ENCODE measurements at regions not wholly inside any gene's neighbourhood (a gene's known extent, or its start where the extent isn't known, plus 50 kb on each side); places are given as distances from the start of the nearest gene placed in this dataset.

DNA sequence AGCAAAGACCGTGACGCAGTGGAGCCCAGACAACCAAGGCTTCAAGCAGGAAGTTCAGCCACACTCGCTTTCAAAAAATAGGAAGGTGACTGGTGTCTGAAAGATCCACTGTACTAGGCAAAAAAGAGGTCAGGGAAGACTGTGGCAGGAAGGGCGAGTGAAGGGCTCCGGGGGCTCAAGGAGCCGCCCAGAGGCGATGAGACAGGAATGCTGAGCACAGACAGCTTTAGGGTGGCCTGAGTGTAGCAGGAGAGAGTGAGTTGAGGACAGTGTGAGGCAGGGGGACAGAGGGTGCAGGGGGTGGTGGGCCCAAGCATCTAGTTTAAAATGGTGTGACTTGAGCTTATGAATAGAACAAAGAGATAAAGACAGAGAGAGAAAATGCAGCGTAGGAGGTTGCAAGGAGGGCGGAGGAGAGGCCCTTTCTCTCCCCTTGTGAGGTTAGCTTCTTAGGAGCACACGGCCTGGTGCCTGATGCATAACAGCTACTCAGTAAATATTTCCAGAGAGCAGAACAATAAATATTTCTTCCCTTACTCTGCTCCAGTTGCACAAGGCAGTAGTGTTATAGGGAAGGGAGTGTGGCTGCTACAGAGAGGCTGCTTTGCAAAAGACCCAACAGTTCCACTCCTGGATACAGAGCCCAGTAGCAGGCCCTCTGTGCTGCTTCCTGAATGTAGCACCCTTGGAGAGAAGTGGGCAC lies 789.7 kb upstream of the RAB6C start:
- intact Hi-C loops (cut with micrococcal nuclease; ENCODE audit: unreplicated experiment): no loop called here
- ChIA-PET CTCF (no interaction called here), POLR2A (no interaction called here)
- Mint-ChIP-seq H3K27me3 (ENCODE audit: insufficient read depth, unreplicated experiment) (no peaks in the 10 kb centered on the region), H3K4me3 (ENCODE audit: unreplicated experiment) (no peak overlapping the region), H3K4me1 (ENCODE audit: low read depth, unreplicated experiment) (peaks cover 25% of the 10 kb centered on the region), H3K36me3 (ENCODE audit: insufficient read depth, unreplicated experiment) (no peaks in the 10 kb centered on the region), H3K27ac (ENCODE audit: unreplicated experiment) (peak overlapping the region; percentile 86), H3K9me3 (ENCODE audit: unreplicated experiment) (no peaks in the 10 kb centered on the region)
- peaks cover 5% of the 10 kb centered on the region; the same call in 1 of the 2 replicates for H3K9me3 ChIP-seq
- H3K4me3 ChIP-seq (ENCODE audit: low read depth, low read length): no peak overlapping the region
- H3K36me3 ChIP-seq (ENCODE audit: control insufficient read depth, insufficient read depth, low read length): peaks cover 1% of the 10 kb centered on the region; the same call in 1 of the 2 replicates
- peaks cover 30% of the 10 kb centered on the region for H3K4me1 ChIP-seq
- TF ChIP-seq, protein P1, sequence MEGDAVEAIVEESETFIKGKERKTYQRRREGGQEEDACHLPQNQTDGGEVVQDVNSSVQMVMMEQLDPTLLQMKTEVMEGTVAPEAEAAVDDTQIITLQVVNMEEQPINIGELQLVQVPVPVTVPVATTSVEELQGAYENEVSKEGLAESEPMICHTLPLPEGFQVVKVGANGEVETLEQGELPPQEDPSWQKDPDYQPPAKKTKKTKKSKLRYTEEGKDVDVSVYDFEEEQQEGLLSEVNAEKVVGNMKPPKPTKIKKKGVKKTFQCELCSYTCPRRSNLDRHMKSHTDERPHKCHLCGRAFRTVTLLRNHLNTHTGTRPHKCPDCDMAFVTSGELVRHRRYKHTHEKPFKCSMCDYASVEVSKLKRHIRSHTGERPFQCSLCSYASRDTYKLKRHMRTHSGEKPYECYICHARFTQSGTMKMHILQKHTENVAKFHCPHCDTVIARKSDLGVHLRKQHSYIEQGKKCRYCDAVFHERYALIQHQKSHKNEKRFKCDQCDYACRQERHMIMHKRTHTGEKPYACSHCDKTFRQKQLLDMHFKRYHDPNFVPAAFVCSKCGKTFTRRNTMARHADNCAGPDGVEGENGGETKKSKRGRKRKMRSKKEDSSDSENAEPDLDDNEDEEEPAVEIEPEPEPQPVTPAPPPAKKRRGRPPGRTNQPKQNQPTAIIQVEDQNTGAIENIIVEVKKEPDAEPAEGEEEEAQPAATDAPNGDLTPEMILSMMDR (IDR thresholded peaks at IDR 0.05; ENCODE audit: insufficient read depth in 1 of 2, low read depth in 1 of 2, low read length in 1 of 2, severe bottlenecking in 1 of 2, unreplicated experiment in 1 of 2): no peak
- no peaks in the 10 kb centered on the region; the same call in 1 of the 2 replicates for H3K27me3 ChIP-seq (replicated peaks; ENCODE audit: control insufficient read depth, insufficient read depth, low read length)
- DNase-seq: no peak
- no TSS peak for BruUV-seq (replicated peaks)

GRCh38 chr2:129190494-129190893 lies 789.0 kb upstream of the RAB6C start:
- POLR2A ChIA-PET: no interaction called here
- Mint-ChIP-seq H3K4me1 (ENCODE audit: low read depth, unreplicated experiment) (peaks cover 25% of the 10 kb centered on the region), H3K27me3 (ENCODE audit: insufficient read depth, unreplicated experiment) (no peaks in the 10 kb centered on the region), H3K36me3 (ENCODE audit: insufficient read depth, unreplicated experiment) (no peaks in the 10 kb centered on the region), H3K27ac (ENCODE audit: unreplicated experiment) (peak overlapping the region; percentile 86), H3K9me3 (ENCODE audit: unreplicated experiment) (no peaks in the 10 kb centered on the region), H3K4me3 (ENCODE audit: unreplicated experiment) (no peak overlapping the region)
- H3K27me3 ChIP-seq (replicated peaks; ENCODE audit: control insufficient read depth, insufficient read depth, low read length): no peaks in the 10 kb centered on the region; the same call in 1 of the 2 replicates
- no peak overlapping the region for H3K4me3 ChIP-seq (ENCODE audit: low read depth, low read length)
- peaks cover 30% of the 10 kb centered on the region for H3K4me1 ChIP-seq
- intact Hi-C loops (cut with micrococcal nuclease; ENCODE audit: unreplicated experiment): no loop called here
- BruUV-seq (replicated peaks): no TSS peak
- TF ChIP-seq, protein P1 (IDR thresholded peaks at IDR 0.05; ENCODE audit: insufficient read depth in 1 of 2, low read depth in 1 of 2, low read length in 1 of 2, severe bottlenecking in 1 of 2, unreplicated experiment in 1 of 2): no peak
- CTCF ChIA-PET: no interaction called here
- H3K9me3 ChIP-seq: peaks cover 5% of the 10 kb centered on the region; the same call in 1 of the 2 replicates
- peaks cover 1% of the 10 kb centered on the region; the same call in 1 of the 2 replicates for H3K36me3 ChIP-seq (ENCODE audit: control insufficient read depth, insufficient read depth, low read length)
- no peak for DNase-seq

- POLR2A ChIA-PET: no interaction called here
- intact Hi-C loops (cut with micrococcal nuclease; ENCODE audit: unreplicated experiment): no loop called here
- Mint-ChIP-seq H3K9me3 (ENCODE audit: unreplicated experiment) (no peaks in the 10 kb centered on the region), H3K36me3 (ENCODE audit: insufficient read depth, unreplicated experiment) (no peaks in the 10 kb centered on the region), H3K27ac (ENCODE audit: unreplicated experiment) (peak overlapping the region; percentile 86), H3K4me3 (ENCODE audit: unreplicated experiment) (peak overlapping the region; percentile 4), H3K4me1 (ENCODE audit: low read depth, unreplicated experiment) (peaks cover 25% of the 10 kb centered on the region), H3K27me3 (ENCODE audit: insufficient read depth, unreplicated experiment) (no peaks in the 10 kb centered on the region)
- no peaks in the 10 kb centered on the region; the same call in 1 of the 2 replicates for H3K27me3 ChIP-seq (replicated peaks; ENCODE audit: control insufficient read depth, insufficient read depth, low read length)
- CTCF ChIA-PET: no interaction called here
- no peak overlapping the region for H3K4me3 ChIP-seq (ENCODE audit: low read depth, low read length)
- peaks cover 30% of the 10 kb centered on the region for H3K4me1 ChIP-seq
- H3K9me3 ChIP-seq: peaks cover 5% of the 10 kb centered on the region; the same call in 1 of the 2 replicates
- TF ChIP-seq, protein P1 (IDR thresholded peaks at IDR 0.05; ENCODE audit: insufficient read depth in 1 of 2, low read depth in 1 of 2, low read length in 1 of 2, severe bottlenecking in 1 of 2, unreplicated experiment in 1 of 2): peak in 1 of 2 experiments; percentile 10
- DNase-seq: peak; percentile 76 to 90
- H3K36me3 ChIP-seq (ENCODE audit: control insufficient read depth, insufficient read depth, low read length): peaks cover 1% of the 10 kb centered on the region; the same call in 1 of the 2 replicates
- no TSS peak for BruUV-seq (replicated peaks)
Measured at GRCh38 chr2:129191530-129191929, 787.9 kb upstream of the RAB6C start.

Measured in Caco-2 (cell line).